HEK293T (cell line): ENCODE measurements at regions not wholly inside any gene's neighbourhood (a gene's known extent, or its start where the extent isn't known, plus 50 kb on each side); places are given as distances from the start of the nearest gene placed in this dataset.

ENCODE experiments used
- BHLHE40 ChIP-seq: fragments of 450-650 bp; IDR thresholded peaks from 2 replicates; pipeline ENCODE4 v1.6.1; 2016; ENCODE audit warnings: mild to moderate bottlenecking, moderate library complexity, borderline replicate concordance
- CTBP1 ChIP-seq: fragments of 450-650 bp; IDR thresholded peaks from 2 replicates; pipeline ENCODE4 v1.6.1; 2016; ENCODE audit warnings: borderline replicate concordance
- ELF4 ChIP-seq: fragments of 450-650 bp; IDR thresholded peaks from 2 replicates; pipeline ENCODE4 v1.6.1; 2017; ENCODE audit warnings: antibody characterized with exemption
- FOXA1 ChIP-seq: fragments of 450-650 bp; IDR thresholded peaks from 2 replicates; pipeline ENCODE4 v1.6.1; 2016; ENCODE audit warnings: mild to moderate bottlenecking
- FOXK2 ChIP-seq: fragments of 450-650 bp; IDR thresholded peaks from 2 replicates; pipeline ENCODE4 v1.6.1; 2016; ENCODE audit warnings: mild to moderate bottlenecking
- FOXM1 ChIP-seq: fragments of 450-650 bp; IDR thresholded peaks from 2 replicates; pipeline ENCODE4 v1.6.1; 2017; ENCODE audit warnings: mild to moderate bottlenecking, borderline replicate concordance
- LEF1 ChIP-seq: fragments of 450-650 bp; IDR thresholded peaks from 2 replicates; pipeline ENCODE4 v1.6.1; 2017; ENCODE audit warnings: mild to moderate bottlenecking, borderline replicate concordance
- NFRKB ChIP-seq: fragments of 450-650 bp; IDR thresholded peaks from 2 replicates; pipeline ENCODE4 v1.6.1; 2016; ENCODE audit warnings: mild to moderate bottlenecking, moderate library complexity
- SP1 ChIP-seq: fragments of 450-650 bp; IDR thresholded peaks from 2 replicates; pipeline ENCODE4 v1.6.1; 2017
- SUZ12 ChIP-seq: fragments of 450-650 bp; IDR thresholded peaks from 2 replicates; pipeline ENCODE4 v1.6.1; 2016; ENCODE audit warnings: mild to moderate bottlenecking
- TARDBP ChIP-seq: fragments of 450-650 bp; IDR thresholded peaks from 2 replicates; pipeline ENCODE4 v1.6.1; 2016
- ZNF384 ChIP-seq: fragments of 450-650 bp; IDR thresholded peaks from 2 replicates; pipeline ENCODE4 v1.6.1; 2016
- TF ChIP-seq, protein P1 (sequence below): fragments of 450-650 bp; IDR thresholded peaks from 2 replicates; pipeline ENCODE4 v1.6.1; 2016

DNA sequence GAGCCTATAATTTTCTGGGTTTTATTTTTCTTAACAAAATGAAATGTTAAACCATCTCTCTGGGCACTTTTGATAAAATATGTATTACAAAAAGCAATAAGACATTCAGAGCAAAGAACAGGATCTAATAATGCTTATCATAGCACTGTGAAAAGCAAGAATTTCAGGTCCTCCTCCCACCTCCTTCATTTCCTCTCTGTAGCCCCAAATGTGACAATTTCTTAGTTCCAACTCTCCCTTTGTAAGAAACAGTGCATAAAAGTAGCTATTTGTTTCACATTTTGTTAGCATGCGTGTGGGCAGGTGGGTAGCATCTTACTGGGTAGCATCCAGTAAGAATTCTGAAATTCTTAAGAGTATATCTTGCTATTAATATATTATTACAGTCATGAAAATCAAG lies 130.9 kb upstream of the RASA1 start:
- TF ChIP-seq FOXM1: no peak
- TF ChIP-seq, protein P1, sequence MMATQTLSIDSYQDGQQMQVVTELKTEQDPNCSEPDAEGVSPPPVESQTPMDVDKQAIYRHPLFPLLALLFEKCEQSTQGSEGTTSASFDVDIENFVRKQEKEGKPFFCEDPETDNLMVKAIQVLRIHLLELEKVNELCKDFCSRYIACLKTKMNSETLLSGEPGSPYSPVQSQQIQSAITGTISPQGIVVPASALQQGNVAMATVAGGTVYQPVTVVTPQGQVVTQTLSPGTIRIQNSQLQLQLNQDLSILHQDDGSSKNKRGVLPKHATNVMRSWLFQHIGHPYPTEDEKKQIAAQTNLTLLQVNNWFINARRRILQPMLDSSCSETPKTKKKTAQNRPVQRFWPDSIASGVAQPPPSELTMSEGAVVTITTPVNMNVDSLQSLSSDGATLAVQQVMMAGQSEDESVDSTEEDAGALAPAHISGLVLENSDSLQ: no peak
- TF ChIP-seq SP1: no peak
- TF ChIP-seq BHLHE40: no peak
- TF ChIP-seq NFRKB: no peak
- TF ChIP-seq FOXA1: no peak
- TF ChIP-seq FOXK2: no peak
- TF ChIP-seq TARDBP: no peak
- TF ChIP-seq SUZ12: no peak
- TF ChIP-seq LEF1: no peak
- no peak for TF ChIP-seq CTBP1
- TF ChIP-seq ZNF384: no peak
- no peak for TF ChIP-seq ELF4
